ENCODE measurements at regions not wholly inside any gene's neighbourhood (a gene's known extent, or its start where the extent isn't known, plus 50 kb on each side); places are given as distances from the start of the nearest gene placed in this dataset.

DNA sequence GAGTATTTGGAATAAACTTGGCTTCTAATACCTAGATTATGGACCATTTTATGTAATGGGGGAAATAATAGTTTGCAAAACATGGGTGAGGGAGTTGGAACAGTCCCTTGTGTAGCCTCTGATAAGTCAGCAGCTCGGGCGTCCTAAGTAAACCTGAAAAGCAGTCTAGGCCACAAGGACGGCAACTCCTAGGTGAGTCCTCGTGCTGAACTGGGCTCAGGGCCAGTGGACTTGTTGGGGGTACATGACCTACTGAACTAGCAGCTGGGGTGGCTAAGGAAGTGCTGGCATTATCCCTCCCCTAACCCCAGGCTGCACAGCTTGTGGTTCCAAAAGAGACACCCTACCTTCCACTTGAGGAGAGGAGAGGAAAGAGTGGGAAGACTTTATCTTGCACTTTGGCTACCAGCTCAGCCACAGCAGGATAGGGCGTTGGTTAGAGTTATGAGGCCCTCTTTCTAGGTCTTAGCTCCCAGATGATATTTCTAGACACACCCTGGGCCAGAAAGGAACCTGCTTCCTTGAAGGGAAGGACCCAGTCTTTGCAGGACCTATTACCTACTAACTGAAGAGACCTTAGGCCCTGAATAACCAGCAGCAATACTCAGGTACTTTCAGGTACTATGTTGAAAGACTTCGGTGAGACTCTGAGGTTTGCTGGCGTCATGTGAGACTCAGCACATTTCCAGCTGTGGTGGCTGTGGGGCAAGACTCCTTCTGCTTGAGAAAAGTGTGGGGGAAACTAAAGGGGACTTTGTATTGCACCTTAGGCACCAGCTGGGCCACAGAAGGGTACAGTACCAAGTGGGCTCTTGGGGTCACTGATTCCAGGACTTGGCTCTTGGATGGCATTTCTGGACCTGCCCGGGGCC, 71.0 kb downstream of the AQP4 start:
- Histone ChIP-seq H3K4me1 (no peaks in the 10 kb centered on the region), H3K27me3 (no peaks in the 10 kb centered on the region), H3K9me3 (no peaks in the 10 kb centered on the region), H3K4me3 (no peak overlapping the region), H3K36me3 (no peaks in the 10 kb centered on the region), H3K27ac (no peak overlapping the region)
- intact Hi-C loops (cut with DNase I; ENCODE audit: low total_unique reads), result loop anchor here (5.0 kb wide), 1 partner anchor 613 kb away; no protein-coding TSS in a partner anchor
- no peak for TF ChIP-seq POLR2AphosphoS5 (IDR thresholded peaks at IDR 0.05)
- TF ChIP-seq, protein P1, sequence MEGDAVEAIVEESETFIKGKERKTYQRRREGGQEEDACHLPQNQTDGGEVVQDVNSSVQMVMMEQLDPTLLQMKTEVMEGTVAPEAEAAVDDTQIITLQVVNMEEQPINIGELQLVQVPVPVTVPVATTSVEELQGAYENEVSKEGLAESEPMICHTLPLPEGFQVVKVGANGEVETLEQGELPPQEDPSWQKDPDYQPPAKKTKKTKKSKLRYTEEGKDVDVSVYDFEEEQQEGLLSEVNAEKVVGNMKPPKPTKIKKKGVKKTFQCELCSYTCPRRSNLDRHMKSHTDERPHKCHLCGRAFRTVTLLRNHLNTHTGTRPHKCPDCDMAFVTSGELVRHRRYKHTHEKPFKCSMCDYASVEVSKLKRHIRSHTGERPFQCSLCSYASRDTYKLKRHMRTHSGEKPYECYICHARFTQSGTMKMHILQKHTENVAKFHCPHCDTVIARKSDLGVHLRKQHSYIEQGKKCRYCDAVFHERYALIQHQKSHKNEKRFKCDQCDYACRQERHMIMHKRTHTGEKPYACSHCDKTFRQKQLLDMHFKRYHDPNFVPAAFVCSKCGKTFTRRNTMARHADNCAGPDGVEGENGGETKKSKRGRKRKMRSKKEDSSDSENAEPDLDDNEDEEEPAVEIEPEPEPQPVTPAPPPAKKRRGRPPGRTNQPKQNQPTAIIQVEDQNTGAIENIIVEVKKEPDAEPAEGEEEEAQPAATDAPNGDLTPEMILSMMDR (IDR thresholded peaks at IDR 0.05), result no peak
- no peak for TF ChIP-seq POLR2A (IDR thresholded peaks at IDR 0.05)
- DNase-seq (ENCODE audit: low spot score in 2 of 2), result no peak

DNA sequence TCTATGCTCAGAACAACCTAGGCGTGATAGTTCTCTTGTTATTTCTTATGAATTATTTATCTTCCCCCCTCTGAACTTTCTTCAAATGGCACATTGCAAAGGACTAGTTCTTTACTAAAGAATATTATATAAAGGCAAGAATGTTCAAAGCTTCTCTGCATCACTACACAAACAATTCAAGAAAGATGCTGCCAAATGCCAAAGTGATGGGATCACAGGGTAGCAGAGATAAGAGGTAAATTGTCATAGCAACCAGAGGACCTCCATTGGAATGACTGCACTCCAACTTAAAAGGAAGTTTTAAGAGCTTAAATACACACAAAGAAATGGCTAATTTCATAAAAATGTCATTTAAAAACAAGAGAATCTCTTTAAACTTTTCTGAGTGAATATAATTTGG, 72.8 kb downstream of the AQP4 start:
- Histone ChIP-seq H3K27me3 (no peaks in the 10 kb centered on the region), H3K4me1 (no peaks in the 10 kb centered on the region), H3K9me3 (no peaks in the 10 kb centered on the region), H3K4me3 (no peak overlapping the region), H3K27ac (no peak overlapping the region), H3K36me3 (no peaks in the 10 kb centered on the region)
- TF ChIP-seq POLR2AphosphoS5 (IDR thresholded peaks at IDR 0.05) (no peak), POLR2A (IDR thresholded peaks at IDR 0.05) (no peak)
- TF ChIP-seq, protein P1 (IDR thresholded peaks at IDR 0.05), result no peak
- no peak for DNase-seq (ENCODE audit: low spot score in 2 of 2)
- intact Hi-C loops (cut with DNase I; ENCODE audit: low total_unique reads), result no loop called here

DNA sequence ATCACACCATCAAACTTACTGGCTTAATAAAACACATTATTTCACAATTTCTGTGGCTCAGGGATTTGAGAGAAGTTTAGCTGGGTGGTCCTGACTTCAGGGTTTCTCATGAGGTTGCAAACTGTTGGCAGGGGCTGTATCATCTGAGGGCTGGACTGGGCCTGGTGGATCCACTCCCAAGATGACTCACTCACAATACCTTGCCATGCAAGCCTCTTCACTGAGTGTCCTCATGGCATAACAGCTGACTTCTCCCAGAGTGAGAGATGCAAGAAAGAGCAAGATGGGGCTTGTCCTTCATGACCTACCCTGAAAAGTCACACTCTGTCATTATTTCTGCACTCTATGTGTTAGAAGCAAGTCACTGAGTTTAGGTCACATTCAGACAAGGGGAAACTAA, 73.8 kb downstream of the AQP4 start:
- intact Hi-C loops (cut with DNase I; ENCODE audit: low total_unique reads), result no loop called here
- no peak for DNase-seq (ENCODE audit: low spot score in 2 of 2)
- no peaks in the 10 kb centered on the region for H3K4me1 ChIP-seq
- no peak overlapping the region for H3K27ac ChIP-seq
- TF ChIP-seq POLR2A (IDR thresholded peaks at IDR 0.05) (no peak), POLR2AphosphoS5 (IDR thresholded peaks at IDR 0.05) (no peak)
- TF ChIP-seq, protein P1 (IDR thresholded peaks at IDR 0.05), result no peak
- no peak overlapping the region for H3K4me3 ChIP-seq
- no peaks in the 10 kb centered on the region for H3K27me3 ChIP-seq
- H3K9me3 ChIP-seq, result no peaks in the 10 kb centered on the region
- H3K36me3 ChIP-seq, result no peaks in the 10 kb centered on the region

DNA sequence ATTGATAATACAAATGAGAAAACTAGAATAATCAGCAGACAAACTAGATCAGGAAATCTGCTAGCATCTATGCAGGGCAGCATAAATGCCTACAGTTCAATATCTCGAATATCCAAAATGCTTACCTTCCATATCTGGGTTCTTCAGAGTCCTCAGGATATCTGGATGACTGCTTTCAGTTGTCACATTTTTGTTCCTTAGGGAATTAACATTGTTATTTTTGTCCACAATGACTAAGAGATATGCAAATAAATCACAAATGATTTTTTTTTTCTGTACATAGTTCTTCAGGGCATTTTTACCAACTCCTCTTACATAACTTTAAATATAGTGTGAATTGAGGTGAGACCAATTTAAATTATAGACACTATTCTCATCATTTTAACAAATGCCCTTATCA, 80.9 kb downstream of the AQP4 start:
- no peak overlapping the region for H3K27ac ChIP-seq
- no peaks in the 10 kb centered on the region for H3K27me3 ChIP-seq
- no peak for DNase-seq (ENCODE audit: low spot score in 2 of 2)
- no peak overlapping the region for H3K4me3 ChIP-seq
- no peak for TF ChIP-seq POLR2A (IDR thresholded peaks at IDR 0.05)
- no peak for TF ChIP-seq POLR2AphosphoS5 (IDR thresholded peaks at IDR 0.05)
- TF ChIP-seq, protein P1 (IDR thresholded peaks at IDR 0.05), result no peak
- no peaks in the 10 kb centered on the region for H3K4me1 ChIP-seq
- intact Hi-C loops (cut with DNase I; ENCODE audit: low total_unique reads), result loop anchor here (2.0 kb wide), 1 partner anchor 24 kb away; no protein-coding TSS in a partner anchor
- H3K36me3 ChIP-seq, result no peaks in the 10 kb centered on the region
- no peaks in the 10 kb centered on the region for H3K9me3 ChIP-seq

DNA sequence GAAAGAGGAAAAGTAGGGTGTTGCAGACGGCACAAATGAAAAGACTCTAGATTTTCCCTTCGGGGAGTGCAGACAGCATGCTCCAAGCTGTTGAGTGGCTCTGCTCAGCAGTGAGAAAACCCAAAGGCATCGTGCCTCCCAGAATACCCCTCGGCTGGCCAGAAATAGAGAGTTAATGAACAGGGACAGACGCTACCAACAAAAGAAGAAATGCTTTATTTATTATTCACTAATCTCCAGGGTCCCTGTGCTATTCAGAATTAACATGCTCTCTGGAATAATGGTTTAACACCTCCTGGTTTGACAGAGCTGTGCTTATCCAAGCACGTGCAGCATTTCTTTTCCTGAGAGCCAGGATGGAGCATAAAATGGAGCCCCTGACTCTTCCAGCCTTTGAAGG, 82.3 kb downstream of the AQP4 start:
- Histone ChIP-seq H3K4me3 (no peak overlapping the region), H3K36me3 (no peaks in the 10 kb centered on the region), H3K4me1 (no peaks in the 10 kb centered on the region), H3K27me3 (no peaks in the 10 kb centered on the region), H3K9me3 (no peaks in the 10 kb centered on the region), H3K27ac (no peak overlapping the region)
- no peak for DNase-seq (ENCODE audit: low spot score in 2 of 2)
- TF ChIP-seq, protein P1 (IDR thresholded peaks at IDR 0.05), result no peak
- TF ChIP-seq POLR2AphosphoS5 (IDR thresholded peaks at IDR 0.05) (no peak), POLR2A (IDR thresholded peaks at IDR 0.05) (no peak)
- intact Hi-C loops (cut with DNase I; ENCODE audit: low total_unique reads), result no loop called here

Data from breast epithelium (tissue), 4 donors.